Spleen (tissue), 11 donors: ENCODE measurements at regions not wholly inside any gene's neighbourhood (a gene's known extent, or its start where the extent isn't known, plus 50 kb on each side); places are given as distances from the start of the nearest gene placed in this dataset.

Experiments
- DNase-seq: peaks from one replicate; pipeline ENCODE4 v3.0.0-alpha.2; 2020
- H3K27ac ChIP-seq, 8 donors: fragments of 200-600 bp; sonication (generic) in 7 of 8; 1 replicate in 4 of 8; 2 replicates in 4 of 8; pipeline versions ENCODE4 v1.5.0 to v1.8.0; 2016 to 2021; ENCODE audit warnings: inconsistent platforms in 4 of 8, mild to moderate bottlenecking in 4 of 8, moderate library complexity in 1 of 8
- H3K27me3 ChIP-seq, 7 donors: fragments of 200-600 bp; sonication (generic) in 6 of 7; replicated peaks in 1 of 7; 1 replicate in 4 of 7; 2 replicates in 3 of 7; pipeline versions ENCODE4 v1.5.0 to v1.8.0; 2016 to 2021; ENCODE audit warnings: inconsistent platforms in 3 of 7, mild to moderate bottlenecking in 1 of 7
- H3K36me3 ChIP-seq, 6 donors: fragments of 200-600 bp; sonication (generic) in 5 of 6; 1 replicate in 4 of 6; 2 replicates in 2 of 6; pipeline versions ENCODE4 v1.5.0 to v1.8.0; 2016 to 2021; ENCODE audit warnings: inconsistent platforms in 2 of 6
- H3K4me1 ChIP-seq, 6 donors: fragments of 200-600 bp; sonication (generic) in 5 of 6; 1 replicate in 3 of 6; 2 replicates in 3 of 6; pipeline versions ENCODE4 v1.5.0 to v1.8.0; 2016 to 2021; ENCODE audit warnings: inconsistent platforms in 3 of 6
- H3K4me3 ChIP-seq, 8 donors: fragments of 200-600 bp; sonication (generic) in 7 of 8; 1 replicate in 4 of 8; 2 replicates in 4 of 8; pipeline versions ENCODE4 v1.5.0 to v1.8.0; 2016 to 2021; ENCODE audit warnings: inconsistent platforms in 4 of 8, mild to moderate bottlenecking in 4 of 8, moderate library complexity in 2 of 8
- H3K9me3 ChIP-seq, 8 donors: fragments of 200-600 bp; sonication (generic) in 7 of 8; 1 replicate in 4 of 8; 2 replicates in 4 of 8; pipeline versions ENCODE4 v1.5.0 to v1.8.0; 2016 to 2021; ENCODE audit warnings: inconsistent platforms in 4 of 8
- CTCF ChIP-seq, 11 experiments: fragments of 200-600 bp in 7 of 11; fragments of 450-650 bp in 4 of 11; sonication (generic) in 4 of 11; IDR thresholded peaks in 8 of 11; conservative IDR thresholded peaks in 3 of 11; 1 replicate in 7 of 11; 2 replicates in 4 of 11; pipeline versions ENCODE4 v1.4.0 to v1.8.0; 2016 to 2021; ENCODE audit warnings: antibody characterized with exemption in 11 of 11, inconsistent platforms in 4 of 11, mild to moderate bottlenecking in 1 of 11
- POLR2A ChIP-seq, 3 donors: fragments of 450-650 bp; IDR thresholded peaks; one replicate each; pipeline ENCODE4 v1.5.1; 2017; ENCODE audit warnings: antibody characterized with exemption in 3 of 3, mild to moderate bottlenecking in 1 of 3
- POLR2AphosphoS5 ChIP-seq, 3 donors: sonication (generic); formaldehyde crosslinking; IDR thresholded peaks; one replicate each; pipeline ENCODE4 v1.5.1; 2017; ENCODE audit warnings: antibody characterized with exemption in 3 of 3
- WGBS, 5 donors: extraction: QIAGEN DNeasy Blood & Tissue Kit in 3 of 5; methylation state at CpG; one replicate each; pipeline versions ENCODE4 v1.1.5 to v1.1.7; 2013 to 2018; 5-methylcytosine and 5-hydroxymethylcytosine counted together
- intact Hi-C: fragments of 100-400 bp; cut with DNase I; formaldehyde crosslinking; loops from one replicate; pipeline ENCODE4 v1.15.0; 2023; ENCODE audit warnings: low total_unique reads
- donor health status: healthy with polysubstance abuse.
- donor health status: DM: no; HTN: no; CAD: no; lungs with moderate emphysema.
- donor health status: DM: no; HTN: no; CAD: no.
- donor health status: Bipolar disorder and iron deficiency.
- donor health status: healthy.
- donor health status: DM: no; HTN: no; CAD: no.
- donor health status: DM: yes; HTN: yes; CAD: no.

- Histone ChIP-seq H3K27me3 (peaks cover 0 to 9% (median 0%) of the 10 kb centered on the region in 7 donors), H3K9me3 (no peaks in the 10 kb centered on the region), H3K4me1 (no peaks in the 10 kb centered on the region), H3K27ac (no peak overlapping the region), H3K4me3 (no peak overlapping the region), H3K36me3 (no peaks in the 10 kb centered on the region)
- 1 to 15% (median 13%) methylated on average over 2 of the region's 2 CpGs for WGBS, 5 donors
- intact Hi-C loops: no loop called here
- TF ChIP-seq CTCF (IDR thresholded peaks at IDR 0.05 in 8 of 11, conservative IDR thresholded peaks at IDR 0.05 in 3 of 11) (no peak), POLR2AphosphoS5 (IDR thresholded peaks at IDR 0.05) (no peak), POLR2A (IDR thresholded peaks at IDR 0.05) (no peak)
- no peak for DNase-seq
These were observed 307.0 kb upstream of the NR5A2 start for GRCh38 chr1:199720496-199720895.

GRCh38 chr1:199721001-199721400 is 306.5 kb upstream of the NR5A2 start:
- Histone ChIP-seq H3K36me3 (no peaks in the 10 kb centered on the region), H3K4me3 (no peak overlapping the region), H3K27me3 (peaks cover 0 to 9% (median 0%) of the 10 kb centered on the region in 7 donors), H3K4me1 (no peaks in the 10 kb centered on the region), H3K27ac (no peak overlapping the region), H3K9me3 (no peaks in the 10 kb centered on the region)
- DNase-seq: no peak
- 73 to 93% (median 80%) methylated on average over 1 of the region's 1 CpG for WGBS, 5 donors
- TF ChIP-seq POLR2AphosphoS5 (IDR thresholded peaks at IDR 0.05): no peak
- TF ChIP-seq CTCF (IDR thresholded peaks at IDR 0.05 in 8 of 11, conservative IDR thresholded peaks at IDR 0.05 in 3 of 11): no peak
- no peak for TF ChIP-seq POLR2A (IDR thresholded peaks at IDR 0.05)
- intact Hi-C loops: no loop called here

- TF ChIP-seq POLR2A (IDR thresholded peaks at IDR 0.05) (no peak), CTCF (IDR thresholded peaks at IDR 0.05 in 8 of 11, conservative IDR thresholded peaks at IDR 0.05 in 3 of 11) (no peak), POLR2AphosphoS5 (IDR thresholded peaks at IDR 0.05) (no peak)
- no peak for DNase-seq
- H3K9me3 ChIP-seq: no peaks in the 10 kb centered on the region
- no peak overlapping the region for H3K27ac ChIP-seq
- 70 to 82% (median 76%) methylated on average over 4 of the region's 4 CpGs for WGBS, 5 donors
- H3K27me3 ChIP-seq: peaks cover 0 to 13% (median 0%) of the 10 kb centered on the region in 7 donors
- H3K4me1 ChIP-seq: no peaks in the 10 kb centered on the region
- no peak overlapping the region for H3K4me3 ChIP-seq
- no peaks in the 10 kb centered on the region for H3K36me3 ChIP-seq
- intact Hi-C loops: no loop called here
These were observed 304.1 kb upstream of the NR5A2 start for GRCh38 chr1:199723250-199723956.

GRCh38 chr1:199724049-199724448 is 303.5 kb upstream of the NR5A2 start:
- intact Hi-C loops: no loop called here
- H3K4me3 ChIP-seq: no peak overlapping the region
- no peaks in the 10 kb centered on the region for H3K9me3 ChIP-seq
- TF ChIP-seq CTCF (IDR thresholded peaks at IDR 0.05 in 8 of 11, conservative IDR thresholded peaks at IDR 0.05 in 3 of 11) (no peak), POLR2AphosphoS5 (IDR thresholded peaks at IDR 0.05) (no peak), POLR2A (IDR thresholded peaks at IDR 0.05) (no peak)
- peaks cover 0 to 10% (median 0%) of the 10 kb centered on the region in 7 donors for H3K27me3 ChIP-seq
- DNase-seq: no peak
- H3K27ac ChIP-seq: no peak overlapping the region
- no peaks in the 10 kb centered on the region for H3K36me3 ChIP-seq
- WGBS, 5 donors: 75 to 95% (median 91%) methylated on average over 1 of the region's 1 CpG
- no peaks in the 10 kb centered on the region for H3K4me1 ChIP-seq
